ENCODE measurements at regions not wholly inside any gene's neighbourhood (a gene's known extent, or its start where the extent isn't known, plus 50 kb on each side); places are given as distances from the start of the nearest gene placed in this dataset.

DNA sequence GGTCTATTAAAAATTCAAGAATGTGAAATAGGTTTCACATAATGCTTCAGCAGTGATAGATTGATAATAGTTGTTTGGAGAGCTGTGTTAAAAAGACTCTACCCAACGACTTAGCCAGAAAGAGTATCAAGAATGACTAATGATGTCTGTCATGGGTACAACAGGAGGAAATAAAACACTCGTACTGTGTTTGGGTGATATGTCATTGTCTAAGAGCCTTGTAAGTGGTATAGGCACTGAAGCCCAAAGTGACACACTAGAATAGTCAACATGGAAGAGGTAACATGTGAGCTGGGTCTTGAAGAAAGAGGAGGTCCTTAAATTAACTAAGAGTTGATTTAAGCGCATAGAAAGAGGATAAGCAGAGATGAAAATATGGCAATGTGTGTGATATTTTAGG lies 471.8 kb upstream of the MAN1A1 start:
- no peak overlapping the region for H3K27ac Mint-ChIP-seq
- Histone ChIP-seq H3K9me3 (ENCODE audit: control insufficient read depth, low read depth, low read length) (no peaks in the 10 kb centered on the region), H3K79me2 (ENCODE audit: insufficient read depth, low read length) (no peaks in the 10 kb centered on the region), H3K4me1 (ENCODE audit: insufficient read depth, low read length) (no peaks in the 10 kb centered on the region), H2BK5ac (ENCODE audit: insufficient read length, low read length) (no peak overlapping the region), H2BK20ac (ENCODE audit: low read depth, low read length, poor library complexity, severe bottlenecking) (no peak overlapping the region), H3T11ph (ENCODE audit: low read length) (no peak overlapping the region), H3K23ac (ENCODE audit: insufficient read length, low read depth, low read length) (no peak overlapping the region), H3K27ac (ENCODE audit: insufficient read length, low read depth, low read length) (no peak overlapping the region), H3K18ac (ENCODE audit: insufficient read length, low read depth, low read length) (no peak overlapping the region), H3K4me2 (ENCODE audit: insufficient read depth, insufficient read length, low read length) (no peak overlapping the region), H3K23me2 (ENCODE audit: insufficient read length, low read depth, low read length, poor library complexity, severe bottlenecking) (no peaks in the 10 kb centered on the region), H2AK5ac (ENCODE audit: insufficient read length, low read length) (no peak overlapping the region), H4K91ac (ENCODE audit: insufficient read length, low read depth, low read length) (no peak overlapping the region), H2BK12ac (ENCODE audit: insufficient read length, low read depth, low read length) (no peak overlapping the region), H4K5ac (ENCODE audit: insufficient read length, low read depth, low read length) (no peak overlapping the region), H3K4ac (ENCODE audit: low read depth, low read length) (no peak overlapping the region), H4K20me1 (ENCODE audit: control insufficient read depth, insufficient read depth, insufficient read length) (no peaks in the 10 kb centered on the region), H2AFZ (ENCODE audit: low read length) (no peak overlapping the region), H3K14ac (ENCODE audit: insufficient read depth, low read length) (no peak overlapping the region), H3K27me3 (ENCODE audit: insufficient read depth, low read length) (no peaks in the 10 kb centered on the region), H2BK120ac (ENCODE audit: low read depth, low read length, poor library complexity, severe bottlenecking) (no peak overlapping the region), H4K8ac (replicated peaks; ENCODE audit: insufficient read length, low read depth, low read length) (no peak overlapping the region), H3K79me1 (ENCODE audit: insufficient read depth, low read depth, low read length, poor library complexity, severe bottlenecking) (no peaks in the 10 kb centered on the region), H2BK15ac (ENCODE audit: low read depth, low read length) (no peak overlapping the region), H3K9ac (ENCODE audit: extremely low read depth, insufficient read length, low read length) (no peak overlapping the region), H3K56ac (ENCODE audit: insufficient read length, low read depth, low read length) (no peak overlapping the region)
- H3K36me3 Mint-ChIP-seq (ENCODE audit: insufficient read depth in 1 of 3, low read depth in 3 of 3): no peaks in the 10 kb centered on the region
- no peaks in the 10 kb centered on the region for H3K27me3 Mint-ChIP-seq (ENCODE audit: low read depth)
- no peak overlapping the region for H3K4me3 Mint-ChIP-seq
- H3K4me1 Mint-ChIP-seq: no peaks in the 10 kb centered on the region
- no peaks in the 10 kb centered on the region for H3K9me3 Mint-ChIP-seq
- no CpG with 5 or more reads among the region's 3 CpGs for WGBS (ENCODE audit: extremely low coverage, insufficient read length, low lambda C conversion rate)
- TF ChIP-seq, protein P1, sequence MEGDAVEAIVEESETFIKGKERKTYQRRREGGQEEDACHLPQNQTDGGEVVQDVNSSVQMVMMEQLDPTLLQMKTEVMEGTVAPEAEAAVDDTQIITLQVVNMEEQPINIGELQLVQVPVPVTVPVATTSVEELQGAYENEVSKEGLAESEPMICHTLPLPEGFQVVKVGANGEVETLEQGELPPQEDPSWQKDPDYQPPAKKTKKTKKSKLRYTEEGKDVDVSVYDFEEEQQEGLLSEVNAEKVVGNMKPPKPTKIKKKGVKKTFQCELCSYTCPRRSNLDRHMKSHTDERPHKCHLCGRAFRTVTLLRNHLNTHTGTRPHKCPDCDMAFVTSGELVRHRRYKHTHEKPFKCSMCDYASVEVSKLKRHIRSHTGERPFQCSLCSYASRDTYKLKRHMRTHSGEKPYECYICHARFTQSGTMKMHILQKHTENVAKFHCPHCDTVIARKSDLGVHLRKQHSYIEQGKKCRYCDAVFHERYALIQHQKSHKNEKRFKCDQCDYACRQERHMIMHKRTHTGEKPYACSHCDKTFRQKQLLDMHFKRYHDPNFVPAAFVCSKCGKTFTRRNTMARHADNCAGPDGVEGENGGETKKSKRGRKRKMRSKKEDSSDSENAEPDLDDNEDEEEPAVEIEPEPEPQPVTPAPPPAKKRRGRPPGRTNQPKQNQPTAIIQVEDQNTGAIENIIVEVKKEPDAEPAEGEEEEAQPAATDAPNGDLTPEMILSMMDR (conservative IDR thresholded peaks at IDR 0.05): no peak
- no peak for DNase-seq

Data from H9 (cell line).